ENCODE measurements at regions not wholly inside any gene's neighbourhood (a gene's known extent, or its start where the extent isn't known, plus 50 kb on each side); places are given as distances from the start of the nearest gene placed in this dataset.

DNA sequence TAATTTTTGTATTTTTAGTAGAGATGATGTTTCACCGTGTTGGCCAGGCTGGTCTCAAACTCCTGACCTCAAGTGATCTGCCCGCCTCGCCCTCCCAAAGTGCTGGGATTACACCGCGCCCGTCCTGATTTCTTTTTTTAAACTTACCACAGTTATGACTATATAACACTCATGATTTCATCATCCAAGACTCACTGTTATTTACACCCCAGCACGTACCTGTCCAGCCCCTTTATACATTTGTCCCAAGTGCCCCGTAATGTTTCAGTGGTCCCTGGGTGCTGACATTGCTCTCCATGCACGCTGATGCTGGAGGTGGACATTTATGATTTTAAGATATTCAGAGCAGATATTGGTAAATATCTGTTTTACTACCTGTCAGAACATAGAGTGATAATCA, 219.9 kb upstream of the GMDS start:
- DNase-seq (ENCODE audit: low read depth, low spot score), result no peak

DNA sequence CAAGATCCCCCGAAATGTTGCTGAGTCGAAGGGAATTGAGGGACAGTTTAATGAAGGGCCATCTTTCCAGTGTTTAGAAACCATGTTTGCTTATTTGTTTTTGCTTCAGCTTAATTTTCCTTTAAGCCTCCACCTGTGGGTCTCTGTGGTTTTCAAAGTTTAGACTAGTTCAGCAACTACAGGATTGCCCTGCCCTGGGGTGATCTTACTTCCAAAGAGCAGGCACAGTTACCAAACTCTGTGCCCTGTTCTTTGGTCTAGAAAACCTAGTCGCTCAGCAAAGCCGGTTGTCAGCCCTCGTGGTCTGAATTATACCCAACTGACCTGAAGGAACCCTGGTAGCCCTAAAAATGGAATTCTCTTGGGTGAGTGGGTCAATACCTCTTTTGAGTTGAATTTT, 219.2 kb upstream of the GMDS start:
- DNase-seq (ENCODE audit: low read depth, low spot score), result no peak

DNA sequence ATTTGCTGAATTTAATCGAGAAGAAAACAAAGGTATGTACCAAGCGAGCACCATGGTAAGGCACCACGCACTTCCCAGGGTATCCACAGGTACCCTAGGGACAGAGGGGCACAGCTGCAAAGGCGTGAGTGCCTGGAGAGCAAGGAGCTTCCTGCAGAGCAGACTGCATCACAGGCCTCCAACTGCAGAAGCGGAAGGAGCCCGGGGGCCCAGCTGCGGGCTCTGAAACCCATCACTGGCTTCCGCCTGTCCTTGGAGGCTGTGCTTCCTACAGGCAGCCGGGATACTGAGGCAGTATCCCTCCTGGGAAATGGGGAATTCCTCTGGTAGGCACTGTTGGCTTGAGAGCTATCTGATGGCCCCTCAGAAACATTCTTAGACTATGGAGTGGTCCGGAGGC, 217.4 kb upstream of the GMDS start:
- DNase-seq (ENCODE audit: low read depth, low spot score), result no peak

DNA sequence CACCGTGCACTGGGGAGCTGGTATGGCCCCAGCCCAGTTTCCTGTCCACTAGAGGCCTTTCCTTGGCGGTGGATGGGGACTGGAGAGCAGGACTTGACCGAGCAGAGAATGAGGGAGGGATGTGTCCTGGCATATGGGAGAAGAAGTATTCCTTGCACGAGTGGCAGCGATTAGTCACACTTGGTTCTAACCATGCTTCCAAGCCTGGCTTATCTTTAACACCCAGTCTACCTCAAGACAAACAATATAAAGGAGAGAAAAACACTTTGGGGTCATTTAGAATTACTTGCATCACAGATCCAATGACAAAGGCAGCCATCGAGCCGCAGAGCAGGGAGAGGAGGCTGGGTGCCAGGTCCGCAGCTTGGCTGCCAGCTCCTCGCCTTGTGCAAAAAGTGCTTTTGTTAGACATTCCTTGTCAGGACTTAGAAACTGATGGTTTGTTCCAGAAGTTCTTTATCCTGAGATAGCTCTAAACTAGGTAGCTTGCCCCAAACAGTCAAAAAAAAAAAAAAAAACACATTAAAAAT, 214.9 kb upstream of the GMDS start:
- DNase-seq (ENCODE audit: low read depth, low spot score), result peak; percentile 83

DNA sequence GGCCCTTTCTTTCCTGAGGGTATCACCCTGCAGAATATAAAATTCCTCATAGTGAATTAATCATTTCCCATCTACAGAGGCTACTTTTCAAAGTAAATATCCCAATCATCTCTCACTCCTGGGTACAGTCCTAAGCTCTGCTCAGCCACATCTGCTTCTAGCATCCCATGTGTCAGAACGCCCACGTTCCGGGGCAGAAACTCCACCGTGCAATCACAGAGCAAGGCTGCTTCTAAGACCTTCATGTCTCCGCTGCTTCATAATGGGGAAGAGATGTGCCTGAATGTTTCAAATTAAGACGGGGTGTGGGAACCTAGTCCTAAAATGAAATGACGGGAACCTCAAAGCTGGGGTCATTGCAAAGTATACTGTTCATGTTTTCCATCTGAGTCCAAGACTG, 208.8 kb upstream of the GMDS start:
- DNase-seq (ENCODE audit: low read depth, low spot score), result no peak

DNA sequence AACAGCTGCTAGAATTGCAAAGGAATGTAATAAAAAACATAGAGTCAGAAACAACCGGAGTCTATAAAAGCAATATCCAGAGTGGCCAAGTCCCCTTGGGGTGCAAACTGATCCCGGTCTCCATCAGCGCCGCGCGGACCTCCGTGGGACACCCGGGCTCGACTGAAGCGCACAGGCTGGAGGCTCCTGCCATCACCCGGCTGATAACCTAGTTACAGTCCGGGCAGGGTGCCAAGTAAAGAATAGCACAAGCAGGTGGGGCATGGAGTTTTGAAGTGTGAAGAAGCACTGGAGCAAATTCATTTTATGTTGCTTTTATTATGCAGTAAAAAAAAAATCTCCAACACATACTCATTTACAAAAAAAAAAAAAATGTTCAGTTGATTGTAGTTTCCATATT, 205.1 kb upstream of the GMDS start:
- DNase-seq (ENCODE audit: low read depth, low spot score), result peak; percentile 9

DNA sequence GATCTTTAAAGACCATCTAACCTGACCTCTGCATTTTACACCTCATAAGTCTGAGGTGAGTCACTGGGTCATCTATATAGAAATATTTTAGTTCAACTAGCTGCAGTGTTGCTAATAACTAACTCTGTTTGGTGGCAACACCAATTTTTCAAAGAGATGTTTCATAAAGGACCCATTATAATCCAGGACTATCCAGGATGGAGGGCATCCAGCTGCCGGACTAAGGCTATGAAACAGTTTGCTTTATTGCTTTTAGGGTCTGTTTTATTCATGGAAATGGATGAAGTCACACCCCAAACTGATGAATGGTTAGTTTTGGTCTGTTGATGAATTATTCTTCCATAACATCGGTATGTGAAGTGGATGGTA, 204.2 kb upstream of the GMDS start:
- DNase-seq (ENCODE audit: low read depth, low spot score), result no peak

DNA sequence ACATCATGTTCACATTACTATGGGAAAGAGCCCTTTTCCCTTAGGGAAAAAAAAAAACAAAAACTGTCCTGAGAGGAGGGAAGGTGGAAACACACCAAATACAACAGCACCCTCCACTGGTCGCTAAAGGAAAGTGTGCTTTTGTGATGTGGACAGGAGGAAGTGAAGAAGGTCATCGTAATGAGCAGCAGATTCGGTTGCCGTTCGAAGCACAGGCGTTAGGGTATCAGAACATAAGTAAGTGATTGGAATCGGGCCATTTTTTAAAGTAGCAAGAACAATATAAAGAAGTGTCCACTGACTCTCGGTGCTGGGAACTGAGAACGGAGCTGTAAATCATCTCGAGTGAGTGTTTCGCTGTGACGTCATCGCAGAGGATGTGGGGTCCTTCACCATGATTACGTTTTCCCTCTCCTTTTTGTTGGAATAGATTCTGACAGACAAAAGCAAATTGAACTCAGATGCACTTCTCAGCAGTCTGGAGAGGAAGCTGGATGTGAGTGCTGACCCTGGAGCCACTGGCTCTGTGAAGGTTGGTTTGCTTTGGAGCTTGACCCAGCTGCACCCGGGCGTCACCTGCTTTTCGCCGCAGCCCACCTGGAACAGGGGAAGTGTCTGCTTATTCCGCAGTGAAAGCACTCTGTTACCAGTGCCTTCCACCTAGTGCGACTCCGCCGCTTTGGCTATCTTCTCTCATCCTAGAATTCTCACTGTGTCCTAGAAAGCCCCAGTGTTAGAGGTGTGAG, 203.6 kb upstream of the GMDS start:
- DNase-seq (ENCODE audit: low read depth, low spot score), result peak; percentile 87

DNA sequence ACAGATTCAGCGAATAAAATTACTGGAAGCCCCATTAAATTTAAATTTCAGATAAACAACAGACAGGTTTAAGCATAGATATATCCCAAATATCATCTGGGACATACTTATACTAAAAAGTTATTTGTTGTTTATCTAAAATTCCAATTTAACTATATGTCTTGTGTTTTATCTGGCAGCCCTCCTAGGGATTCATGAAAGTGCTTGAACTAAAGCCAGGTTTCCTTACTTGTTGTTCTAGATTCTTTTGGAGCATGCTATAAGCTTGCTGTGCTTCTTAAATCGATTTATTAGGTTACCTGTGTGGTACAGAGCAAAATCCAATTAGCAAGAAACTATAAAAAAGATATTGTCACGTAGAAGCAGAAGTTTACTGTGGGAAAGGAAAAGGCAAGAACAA, 202.5 kb upstream of the GMDS start:
- DNase-seq (ENCODE audit: low read depth, low spot score), result no peak

DNA sequence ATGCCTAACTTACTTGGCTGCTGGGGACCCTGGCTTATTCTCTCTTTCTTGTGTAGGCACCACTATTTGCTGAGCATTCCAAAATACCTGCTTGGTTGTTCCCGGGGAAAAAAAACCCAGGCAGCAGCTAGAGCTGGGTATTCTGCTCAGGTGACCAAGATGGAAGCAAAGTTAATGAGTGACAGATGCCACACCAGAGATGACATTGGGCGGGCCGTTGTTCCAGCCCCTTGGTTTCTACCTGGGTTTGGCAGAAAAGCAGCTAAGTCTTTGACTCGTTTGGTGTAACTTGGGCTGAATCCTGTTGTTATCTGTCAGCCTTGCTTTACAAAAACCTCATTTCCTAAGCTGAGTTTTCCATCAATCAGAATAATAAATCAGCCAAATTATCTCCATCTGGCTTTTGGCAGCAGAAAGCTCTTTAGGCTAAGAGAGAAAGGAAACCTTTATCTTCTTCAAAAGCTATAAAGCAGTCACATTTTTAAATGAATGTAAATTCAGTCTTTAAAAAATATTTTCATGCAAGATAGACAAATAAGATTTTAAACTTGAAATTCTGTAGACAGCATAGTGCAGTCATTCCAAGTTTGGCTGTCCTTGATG, 202.0 kb upstream of the GMDS start:
- DNase-seq (ENCODE audit: low read depth, low spot score), result no peak

DNA sequence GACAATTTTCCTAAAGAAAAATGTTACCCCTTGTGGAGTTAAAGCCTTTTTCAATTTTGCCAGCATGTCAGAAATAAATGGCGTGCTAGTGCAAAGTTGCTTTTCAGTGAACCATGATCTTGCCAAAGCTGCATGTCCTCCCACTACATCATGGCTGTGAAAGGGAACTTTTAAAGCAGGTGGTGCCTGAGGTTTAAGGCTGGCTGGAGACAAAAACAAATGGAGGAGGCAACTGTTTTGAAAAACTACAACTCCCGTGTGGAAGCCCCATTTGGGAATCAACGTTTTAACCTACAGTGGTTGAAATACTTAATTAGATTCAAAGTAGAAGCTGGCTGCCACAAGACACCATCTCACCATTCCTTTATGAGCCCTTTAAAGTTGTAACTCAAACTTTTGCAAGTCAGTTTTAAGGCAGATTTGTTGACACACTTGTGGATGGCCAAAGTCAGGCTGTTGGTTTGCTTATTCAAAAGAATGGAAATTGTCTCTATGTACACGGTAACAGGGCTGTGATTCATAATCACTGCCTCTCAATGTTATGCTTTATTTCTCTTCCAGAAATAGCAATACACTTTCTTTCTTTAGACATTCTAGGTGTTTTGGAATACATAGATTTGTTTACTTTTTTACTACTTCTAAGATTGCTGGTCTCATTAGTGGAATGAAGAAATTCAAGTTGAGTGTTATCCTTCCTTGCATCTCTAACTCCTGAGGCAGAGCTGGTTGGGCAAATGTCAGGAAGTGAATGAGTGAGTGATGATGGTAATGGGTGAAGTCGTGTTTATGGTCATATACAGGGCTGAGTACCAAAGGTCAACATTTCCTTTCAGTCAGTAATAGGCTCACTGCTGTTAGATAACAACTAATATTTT, 196.4 kb upstream of the GMDS start:
- no peak for DNase-seq (ENCODE audit: low read depth, low spot score)

DNA sequence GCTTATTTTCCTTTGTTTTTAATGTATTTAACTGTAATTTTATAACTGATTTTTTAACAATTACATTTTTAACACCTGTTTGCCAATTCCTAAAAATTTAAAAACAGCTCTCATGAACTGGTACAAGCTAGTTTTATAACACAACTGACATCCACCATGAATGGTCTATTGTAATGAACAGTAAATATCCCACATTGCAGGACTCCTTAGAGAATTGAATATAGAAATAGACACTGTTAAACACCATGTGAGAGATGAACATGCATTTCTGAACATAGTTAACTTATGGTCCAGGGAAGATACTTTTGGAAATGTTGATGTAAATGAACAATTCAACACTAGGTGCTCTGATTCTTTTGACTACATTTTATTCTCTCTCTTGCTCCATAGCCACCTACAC, 195.1 kb upstream of the GMDS start:
- no peak for DNase-seq (ENCODE audit: low read depth, low spot score)

DNA sequence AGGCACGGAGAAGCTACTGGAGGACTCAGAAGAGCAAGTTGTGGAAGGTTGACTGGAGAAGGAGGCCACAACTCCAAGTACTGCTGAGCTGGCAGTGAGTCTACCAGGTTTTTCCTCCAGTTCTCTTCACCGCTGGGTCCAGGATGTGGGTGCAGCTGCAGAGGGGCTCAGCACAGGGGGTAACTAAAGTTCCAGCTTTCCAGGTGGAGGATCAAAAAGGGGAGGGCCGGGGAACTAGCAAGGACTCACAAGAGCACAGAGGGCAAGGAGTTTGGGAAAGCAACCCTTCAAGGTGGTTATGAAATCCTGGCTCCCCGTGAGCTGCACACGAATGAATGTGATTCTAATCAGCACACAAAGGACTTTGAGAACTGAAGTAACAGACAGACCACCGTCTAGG, 194.2 kb upstream of the GMDS start:
- no peak for DNase-seq (ENCODE audit: low read depth, low spot score)

DNA sequence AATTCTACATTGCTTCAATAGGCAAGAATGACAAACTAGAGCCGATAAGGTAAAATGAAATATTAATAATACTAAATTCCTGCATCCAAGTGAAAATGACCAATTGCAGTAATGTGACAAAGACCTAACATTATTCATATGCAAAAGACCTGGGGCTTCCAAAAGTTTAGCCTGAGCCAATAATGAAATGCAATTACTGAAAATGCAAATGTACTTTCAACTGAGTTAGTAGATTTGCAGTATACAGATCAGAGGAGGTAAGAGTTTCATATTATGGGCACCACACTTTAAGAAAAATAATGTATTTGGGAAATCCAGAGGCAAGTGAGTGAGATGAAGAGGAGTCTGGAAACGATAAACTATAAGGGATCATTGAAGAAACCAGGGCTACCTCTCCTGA, 193.7 kb upstream of the GMDS start:
- DNase-seq (ENCODE audit: low read depth, low spot score), result no peak

DNA sequence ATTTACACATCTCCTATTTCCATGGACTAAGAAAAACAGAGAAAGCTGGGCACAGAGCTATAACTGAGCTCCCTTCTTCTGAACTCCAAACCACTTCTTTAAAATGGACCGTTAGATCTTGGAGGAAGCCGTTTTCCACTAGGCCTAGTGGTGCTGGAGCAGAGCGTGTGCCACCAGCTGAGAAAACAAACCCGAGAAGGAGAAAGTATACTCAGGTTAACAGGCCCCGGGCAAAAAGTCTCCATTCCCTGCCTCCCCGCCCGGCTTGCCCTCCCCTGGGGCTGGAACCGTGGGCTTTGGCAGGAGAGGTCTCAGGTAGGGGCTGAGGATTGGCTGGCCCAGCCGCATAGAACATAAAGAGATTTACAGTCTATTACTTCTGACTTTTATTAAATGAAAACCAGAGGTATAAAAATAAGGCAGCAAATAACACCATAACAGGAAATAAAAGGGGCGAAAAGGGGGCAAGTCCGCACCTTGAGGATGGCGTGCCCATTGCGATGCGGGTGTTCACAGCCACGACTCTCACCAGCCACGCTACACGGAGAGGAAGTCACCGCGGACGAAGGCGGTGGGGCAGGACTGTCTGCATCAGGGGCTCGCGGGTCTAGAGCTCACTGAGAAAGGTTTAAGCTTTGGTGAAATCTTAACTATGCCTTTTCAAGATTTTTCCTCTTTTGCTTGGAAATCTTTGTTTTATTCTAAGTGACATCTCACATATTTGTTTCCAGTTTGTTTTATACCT, 191.2 kb upstream of the GMDS start:
- no peak for DNase-seq (ENCODE audit: low read depth, low spot score)

DNA sequence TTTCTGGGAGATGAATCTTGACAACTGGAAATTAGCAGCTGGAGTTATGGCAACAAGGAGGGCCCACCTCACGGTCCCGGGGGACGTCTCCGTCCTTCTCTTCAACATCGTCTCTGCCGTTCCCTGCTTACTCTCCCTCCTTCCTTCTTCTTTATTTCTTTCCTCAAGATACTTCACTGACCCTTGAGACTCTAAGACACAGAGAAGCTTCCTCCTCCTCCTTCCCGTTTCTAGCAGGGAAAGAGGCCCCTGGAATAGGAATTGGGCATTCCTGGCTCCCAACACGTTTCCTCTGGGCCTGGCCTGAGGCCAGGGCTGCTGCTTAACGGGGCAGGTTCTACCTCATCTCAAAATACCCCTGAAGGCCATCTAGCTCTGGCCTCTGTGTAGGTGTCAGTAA, 189.9 kb upstream of the GMDS start:
- DNase-seq (ENCODE audit: low read depth, low spot score), result no peak

DNA sequence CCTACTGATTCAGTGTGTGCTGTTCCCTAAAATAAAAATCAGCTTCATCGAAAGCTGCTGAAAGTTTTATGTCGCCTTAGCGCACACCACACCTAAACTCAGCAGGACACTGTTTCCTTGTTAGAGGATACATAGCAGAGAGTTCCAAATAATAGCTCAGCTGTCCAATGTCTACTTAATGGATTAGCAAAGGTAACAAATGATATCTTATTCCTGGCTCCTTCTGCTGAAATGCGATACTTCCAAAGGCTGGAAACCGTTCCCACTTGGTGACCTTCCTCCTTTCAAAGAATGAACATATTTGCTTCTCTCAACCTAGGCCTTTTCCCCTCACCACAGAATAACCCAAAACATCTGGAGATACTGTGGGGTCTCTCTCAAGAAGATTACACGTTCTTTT, 189.5 kb upstream of the GMDS start:
- DNase-seq (ENCODE audit: low read depth, low spot score), result no peak

DNA sequence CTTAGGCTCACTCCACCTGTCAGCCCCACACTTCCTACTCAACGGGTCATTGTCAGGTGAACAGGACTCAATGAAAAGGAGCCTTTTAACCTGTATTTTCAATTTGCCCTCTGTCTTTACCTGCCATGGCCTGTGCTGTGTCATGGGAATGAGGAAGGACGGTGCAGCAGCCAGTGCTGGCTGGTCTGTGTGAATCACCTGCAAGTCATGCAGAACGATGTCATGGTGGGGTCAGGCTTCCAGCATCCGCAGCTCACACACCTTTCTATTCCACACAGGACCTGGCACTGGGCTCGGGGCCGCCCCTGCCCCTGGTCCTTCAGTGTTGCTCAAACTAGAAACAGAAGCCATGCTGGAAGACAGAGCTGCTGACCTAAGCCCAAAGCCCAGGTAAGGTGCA, 188.7 kb upstream of the GMDS start:
- DNase-seq (ENCODE audit: low read depth, low spot score), result peak; percentile 23

DNA sequence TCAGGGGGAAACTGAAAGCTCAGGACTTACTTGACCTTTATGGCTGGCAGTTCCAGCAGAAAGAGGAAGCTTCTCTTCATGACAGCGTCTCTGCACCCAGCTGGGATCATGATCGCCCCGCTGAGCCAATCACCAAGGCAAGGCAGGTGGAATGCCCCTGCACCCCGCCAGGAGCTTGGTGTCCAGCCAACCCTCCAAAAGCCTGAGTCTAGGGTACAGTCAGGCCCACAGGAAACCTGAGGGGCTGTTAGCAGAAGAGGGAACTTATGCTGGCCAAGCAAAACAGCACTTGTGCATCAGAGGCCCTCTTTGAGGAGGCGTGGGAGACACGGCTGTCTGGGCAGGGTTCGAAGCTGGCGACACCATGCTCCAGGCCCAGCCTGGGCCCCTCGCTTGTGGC, 188.3 kb upstream of the GMDS start:
- DNase-seq (ENCODE audit: low read depth, low spot score), result no peak

DNA sequence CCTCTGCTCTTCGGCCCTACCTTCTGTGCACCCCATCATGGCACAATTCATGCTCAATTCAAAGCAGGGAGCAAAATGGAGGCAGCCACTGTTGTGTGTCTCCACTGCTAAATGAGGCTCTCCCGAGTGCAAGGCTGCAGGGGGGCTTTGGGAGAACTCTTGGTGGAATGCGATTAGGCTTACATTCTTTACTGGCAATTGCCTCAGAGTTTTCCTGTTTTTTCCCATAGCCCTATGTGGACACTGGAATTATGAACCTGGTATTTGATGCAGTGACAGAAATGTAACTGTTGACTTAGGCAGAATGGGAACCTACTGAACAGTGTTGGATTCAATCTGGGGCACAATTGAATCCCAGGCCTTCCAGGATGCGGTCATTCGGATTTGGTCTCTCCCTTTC, 187.9 kb upstream of the GMDS start:
- no peak for DNase-seq (ENCODE audit: low read depth, low spot score)

DNA sequence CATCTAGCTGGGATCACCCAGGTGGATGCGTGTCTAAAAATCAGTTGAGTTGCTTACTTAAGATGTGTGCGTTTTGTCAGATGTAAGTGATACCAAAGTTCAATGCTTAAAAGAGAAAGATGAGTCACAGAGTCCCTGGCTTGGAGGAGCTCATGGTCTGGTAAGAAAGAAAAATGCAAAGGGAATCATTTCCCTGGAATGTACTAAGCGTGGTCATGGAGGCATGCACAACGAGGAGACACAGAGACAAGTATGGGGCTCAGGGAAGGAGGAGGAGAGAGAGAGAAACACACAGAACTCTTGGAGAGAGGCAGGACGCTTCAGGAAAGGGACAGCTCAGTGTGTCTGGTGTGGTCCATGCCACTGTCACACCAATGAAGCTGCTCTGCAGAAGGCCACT, 186.9 kb upstream of the GMDS start:
- peak; percentile 88 for DNase-seq (ENCODE audit: low read depth, low spot score)

DNA sequence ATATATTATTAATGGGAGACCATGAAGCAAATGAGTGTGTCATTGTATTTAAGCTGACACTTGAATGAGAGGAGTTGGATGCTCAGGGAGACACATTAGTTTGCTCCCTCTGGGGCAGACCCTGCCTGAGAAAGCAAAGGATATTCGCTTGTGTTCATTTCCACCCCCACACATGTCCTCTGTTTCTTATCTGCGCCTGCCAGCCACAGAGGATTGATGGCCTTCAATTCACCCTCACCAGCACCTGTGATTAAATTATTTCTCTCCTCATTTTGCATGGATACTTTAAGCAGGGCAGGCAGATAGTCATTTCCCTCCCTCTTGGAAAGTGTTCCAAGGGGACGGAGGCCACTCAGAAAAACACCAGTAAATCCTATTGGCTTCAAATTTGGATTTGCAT, 185.2 kb upstream of the GMDS start:
- DNase-seq (ENCODE audit: low read depth, low spot score), result no peak
